Esophagus squamous epithelium (tissue), 4 donors: ENCODE measurements at regions not wholly inside any gene's neighbourhood (a gene's known extent, or its start where the extent isn't known, plus 50 kb on each side); places are given as distances from the start of the nearest gene placed in this dataset.

Experiments used
- POLR2A ChIP-seq, 4 donors: fragments of 450-650 bp; IDR thresholded peaks; one replicate each; pipeline ENCODE4 v1.6.1; 2017; ENCODE audit warnings: antibody characterized with exemption in 4 of 4, mild to moderate bottlenecking in 4 of 4, moderate library complexity in 3 of 4
- TF ChIP-seq, protein P1 (sequence below), 6 experiments: fragments of 450-650 bp in 4 of 6; fragments of 200-600 bp in 2 of 6; sonication (generic) in 2 of 6; IDR thresholded peaks; one replicate each; pipeline ENCODE4 v1.5.1; 2016 to 2019; ENCODE audit warnings: antibody characterized with exemption in 6 of 6, mild to moderate bottlenecking in 4 of 6, moderate library complexity in 4 of 6

DNA sequence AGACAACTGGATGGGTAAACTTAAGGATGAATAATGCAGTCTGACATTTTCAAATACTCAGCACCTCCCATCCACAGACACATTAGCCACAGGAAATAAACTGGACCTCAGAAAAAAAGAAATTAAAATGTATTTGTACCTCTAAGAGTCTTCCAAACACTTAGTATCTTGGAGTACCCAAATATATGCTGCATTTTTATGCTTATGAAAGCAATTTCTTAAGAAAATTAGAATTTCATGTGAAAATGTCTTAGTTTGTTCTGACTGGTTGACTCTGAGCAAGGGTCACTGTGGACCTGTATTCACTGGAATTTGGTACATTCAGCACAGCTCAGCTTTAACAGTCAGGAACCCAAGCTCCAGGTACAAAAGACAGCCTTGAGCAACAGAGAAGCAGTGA lies 216.2 kb upstream of the UBE2E2 start:
- TF ChIP-seq, protein P1, sequence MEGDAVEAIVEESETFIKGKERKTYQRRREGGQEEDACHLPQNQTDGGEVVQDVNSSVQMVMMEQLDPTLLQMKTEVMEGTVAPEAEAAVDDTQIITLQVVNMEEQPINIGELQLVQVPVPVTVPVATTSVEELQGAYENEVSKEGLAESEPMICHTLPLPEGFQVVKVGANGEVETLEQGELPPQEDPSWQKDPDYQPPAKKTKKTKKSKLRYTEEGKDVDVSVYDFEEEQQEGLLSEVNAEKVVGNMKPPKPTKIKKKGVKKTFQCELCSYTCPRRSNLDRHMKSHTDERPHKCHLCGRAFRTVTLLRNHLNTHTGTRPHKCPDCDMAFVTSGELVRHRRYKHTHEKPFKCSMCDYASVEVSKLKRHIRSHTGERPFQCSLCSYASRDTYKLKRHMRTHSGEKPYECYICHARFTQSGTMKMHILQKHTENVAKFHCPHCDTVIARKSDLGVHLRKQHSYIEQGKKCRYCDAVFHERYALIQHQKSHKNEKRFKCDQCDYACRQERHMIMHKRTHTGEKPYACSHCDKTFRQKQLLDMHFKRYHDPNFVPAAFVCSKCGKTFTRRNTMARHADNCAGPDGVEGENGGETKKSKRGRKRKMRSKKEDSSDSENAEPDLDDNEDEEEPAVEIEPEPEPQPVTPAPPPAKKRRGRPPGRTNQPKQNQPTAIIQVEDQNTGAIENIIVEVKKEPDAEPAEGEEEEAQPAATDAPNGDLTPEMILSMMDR (IDR thresholded peaks at IDR 0.05), result no peak
- TF ChIP-seq POLR2A (IDR thresholded peaks at IDR 0.05), result no peak
